OCI-LY7 (cell line): ENCODE measurements at regions not wholly inside any gene's neighbourhood (a gene's known extent, or its start where the extent isn't known, plus 50 kb on each side); places are given as distances from the start of the nearest gene placed in this dataset.

Source experiments
- BruUV-seq: library from RNA; stranded (reverse); fragments of 400-500 nt; replicated peaks from 2 replicates; lab custom pipeline; 2021; lab: Mats Ljungman, UMichigan
- CTCF ChIA-PET: fragments of 300-600 bp; sonication (Branson Sonifier 250); formaldehyde crosslinking; loops from one replicate; lab custom pipeline; 2022; ENCODE audit warnings: antibody characterized with exemption; ENCODE audit not compliant: unreplicated experiment; lab: Charles Lee
- POLR2A ChIA-PET: fragments of 300-600 bp; sonication (Branson Sonifier 250); formaldehyde crosslinking; loops from one replicate; lab custom pipeline; 2022; ENCODE audit warnings: antibody characterized with exemption; lab: Charles Lee
- DNase-seq: peaks from one replicate; pipeline ENCODE4 v3.0.0-alpha.2; 2015; ENCODE audit warnings: low spot score
- H2AFZ ChIP-seq: fragments of 200-600 bp; sonication (generic), shearing (Covaris generic); 2 replicates; pipeline ENCODE4 v1.6.1; 2014; ENCODE audit warnings: mild to moderate bottlenecking, antibody characterized with exemption, low read length, moderate library complexity
- H3K27ac ChIP-seq: fragments of 200-600 bp; sonication (generic); 2 replicates; pipeline ENCODE4 v1.5.1; 2014; ENCODE audit warnings: mixed run types, low read depth, mild to moderate bottlenecking, moderate library complexity, low read length, inconsistent platforms; ENCODE audit not compliant: poor library complexity, severe bottlenecking
- H3K36me3 ChIP-seq: fragments of 200-600 bp; sonication (generic); 2 replicates; pipeline ENCODE4 v1.6.1; 2014; ENCODE audit warnings: mild to moderate bottlenecking, antibody characterized with exemption, low read length, moderate library complexity, mixed read lengths; ENCODE audit not compliant: insufficient read depth
- H3K4me1 ChIP-seq: fragments of 200-600 bp; sonication (generic); 2 replicates; pipeline ENCODE4 v1.5.1; 2014; ENCODE audit warnings: mild to moderate bottlenecking, low read length; ENCODE audit not compliant: insufficient read depth, poor library complexity, severe bottlenecking
- H3K4me2 ChIP-seq: fragments of 200-600 bp; sonication (generic); 2 replicates; pipeline ENCODE4 v1.6.1; 2014; ENCODE audit warnings: mild to moderate bottlenecking, low read length
- H3K4me3 ChIP-seq: fragments of 200-600 bp; sonication (generic); 2 replicates; pipeline ENCODE4 v1.5.1; 2014; ENCODE audit warnings: mild to moderate bottlenecking, low read depth, low read length; ENCODE audit not compliant: poor library complexity, severe bottlenecking
- H3K79me2 ChIP-seq: fragments of 200-600 bp; sonication (generic); 2 replicates; pipeline ENCODE4 v1.6.1; 2016; ENCODE audit warnings: low read depth, mild to moderate bottlenecking, low read length, moderate library complexity, mixed read lengths; ENCODE audit not compliant: insufficient read depth
- H3K9me2 ChIP-seq: fragments of 200-600 bp; sonication (generic); 2 replicates; pipeline ENCODE4 v1.6.1; 2016; ENCODE audit warnings: mild to moderate bottlenecking, low read length, mixed read lengths; ENCODE audit not compliant: insufficient read depth
- H3K9me3 ChIP-seq: fragments of 200-600 bp; sonication (generic); 2 replicates; pipeline ENCODE4 v1.6.1; 2014; ENCODE audit warnings: mild to moderate bottlenecking, mixed run types, low read length, mixed read lengths
- H4K20me1 ChIP-seq: fragments of 200-600 bp; sonication (generic); 2 replicates; pipeline ENCODE4 v1.6.1; 2014; ENCODE audit warnings: mild to moderate bottlenecking, antibody characterized with exemption, low read length, moderate library complexity, mixed read lengths; ENCODE audit not compliant: insufficient read depth
- CTCF ChIP-seq: fragments of 200-600 bp; sonication (generic); conservative IDR thresholded peaks from 2 replicates; pipeline ENCODE4 v1.5.1; 2014; ENCODE audit warnings: mild to moderate bottlenecking, antibody characterized with exemption, low read length, moderate library complexity, mixed read lengths
- EZH2phosphoT487 ChIP-seq: fragments of 200-600 bp; sonication (generic); IDR thresholded peaks from 2 replicates; pipeline ENCODE4 v1.6.1; 2018; ENCODE audit warnings: low read depth, borderline replicate concordance, mild to moderate bottlenecking, mixed run types, antibody characterized with exemption, low read length, moderate library complexity, mixed read lengths
- intact Hi-C: fragments of 100-400 bp; cut with micrococcal nuclease; formaldehyde crosslinking; loops from one replicate; pipeline ENCODE4 v1.10.0; 2022; ENCODE audit not compliant: unreplicated experiment

DNA sequence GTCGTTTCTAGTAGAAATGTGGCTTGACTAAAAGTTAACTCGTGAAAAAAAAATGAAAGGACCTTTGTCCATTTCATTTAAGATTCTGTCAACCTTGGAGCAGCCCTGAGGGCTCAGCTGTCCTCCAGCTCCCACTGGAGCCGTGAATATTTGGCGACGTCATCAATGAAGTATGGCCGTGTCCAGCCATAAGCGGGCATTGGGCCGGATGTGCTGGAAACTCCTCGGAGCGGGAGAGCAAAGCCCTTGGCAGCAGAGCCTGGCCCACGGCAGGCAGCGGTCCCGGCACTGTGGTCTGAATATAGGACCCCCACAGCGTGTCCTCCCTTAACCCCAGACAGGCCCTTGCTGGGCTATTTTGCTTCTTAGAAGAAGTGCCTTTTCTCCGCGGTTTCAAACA lies 50.0 kb downstream of the JAKMIP3 start:
- Histone ChIP-seq H4K20me1 (no peaks in the 10 kb centered on the region), H2AFZ (no peak overlapping the region), H3K27ac (no peak overlapping the region), H3K4me2 (no peak overlapping the region), H3K4me3 (no peak overlapping the region), H3K79me2 (no peaks in the 10 kb centered on the region), H3K9me3 (no peaks in the 10 kb centered on the region), H3K36me3 (no peaks in the 10 kb centered on the region), H3K9me2 (no peaks in the 10 kb centered on the region), H3K4me1 (no peaks in the 10 kb centered on the region)
- DNase-seq: no peak
- BruUV-seq: no TSS peak
- TF ChIP-seq CTCF: no peak
- TF ChIP-seq EZH2phosphoT487: no peak
- ChIA-PET CTCF (no interaction called here), POLR2A (no interaction called here)
- intact Hi-C loops: no loop called here

GRCh38 chr10:132117146-132117545 lies 51.4 kb downstream of the JAKMIP3 start:
- Histone ChIP-seq H2AFZ (no peak overlapping the region), H3K4me1 (no peaks in the 10 kb centered on the region), H4K20me1 (no peaks in the 10 kb centered on the region), H3K9me3 (no peaks in the 10 kb centered on the region), H3K4me2 (no peak overlapping the region), H3K36me3 (no peaks in the 10 kb centered on the region), H3K4me3 (no peak overlapping the region), H3K27ac (no peak overlapping the region), H3K79me2 (no peaks in the 10 kb centered on the region), H3K9me2 (no peaks in the 10 kb centered on the region)
- POLR2A ChIA-PET: no interaction called here
- CTCF ChIA-PET: no interaction called here
- intact Hi-C loops: no loop called here
- no TSS peak for BruUV-seq
- no peak for TF ChIP-seq CTCF
- no peak for TF ChIP-seq EZH2phosphoT487
- DNase-seq: no peak

DNA sequence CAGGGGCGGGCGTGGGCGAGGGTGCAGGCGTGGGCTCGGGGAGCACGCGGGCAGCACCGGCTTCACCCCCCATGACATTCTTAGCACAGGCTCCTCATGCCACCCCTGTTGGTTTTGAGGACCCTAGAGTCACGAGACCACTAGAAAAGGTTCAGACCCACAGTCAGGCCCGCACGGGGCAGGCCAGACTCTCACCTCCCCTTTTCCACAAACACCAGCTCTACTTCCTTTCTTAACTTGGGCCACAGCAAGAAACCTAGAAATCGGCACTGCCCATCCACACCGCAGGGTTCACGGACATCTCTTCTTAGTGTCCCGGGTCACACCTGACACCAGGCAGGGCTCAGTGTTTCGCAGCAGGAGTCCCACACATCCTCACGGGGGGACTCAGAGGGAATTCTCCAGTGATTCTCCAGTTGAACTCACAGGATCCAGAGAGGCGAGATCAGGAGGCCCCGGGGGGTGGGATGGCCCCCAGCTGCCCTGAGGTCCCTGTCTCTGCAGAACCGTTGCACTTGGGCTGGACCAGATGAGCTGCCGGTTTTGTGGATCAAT lies 52.0 kb downstream of the JAKMIP3 start:
- no TSS peak for BruUV-seq
- Histone ChIP-seq H3K4me2 (no peak overlapping the region), H3K9me3 (no peaks in the 10 kb centered on the region), H3K9me2 (no peaks in the 10 kb centered on the region), H3K4me3 (no peak overlapping the region), H3K4me1 (no peaks in the 10 kb centered on the region), H2AFZ (no peak overlapping the region), H3K36me3 (no peaks in the 10 kb centered on the region), H3K79me2 (no peaks in the 10 kb centered on the region), H4K20me1 (no peaks in the 10 kb centered on the region), H3K27ac (no peak overlapping the region)
- intact Hi-C loops: no loop called here
- POLR2A ChIA-PET: no interaction called here
- TF ChIP-seq CTCF (no peak), EZH2phosphoT487 (no peak)
- no peak for DNase-seq
- CTCF ChIA-PET: no interaction called here
